HCT116 (cell line): ENCODE measurements at regions not wholly inside any gene's neighbourhood (a gene's known extent, or its start where the extent isn't known, plus 50 kb on each side); places are given as distances from the start of the nearest gene placed in this dataset.

Source experiments
- ATAC-seq: fragments of 200-7000 bp; cut with Tn5 transposase; 2 replicates; pipeline ENCODE4 v1.9.1; 2020; ENCODE audit warnings: mild to moderate bottlenecking, moderate library complexity
- BruUV-seq: library from RNA; stranded (reverse); fragments of 400-500 nt; replicated peaks from 2 replicates; lab custom pipeline; 2021; lab: Mats Ljungman, UMichigan
- CTCF ChIA-PET: fragments of 300-600 bp; sonication (Branson Sonifier 250); formaldehyde crosslinking; loops from one replicate; lab custom pipeline; 2021; ENCODE audit warnings: antibody characterized with exemption; lab: Charles Lee
- POLR2A ChIA-PET: fragments of 300-600, 350-600 bp; sonication (Branson Sonifier 250); formaldehyde crosslinking; loops from one replicate; lab custom pipeline; 2021; ENCODE audit warnings: antibody characterized with exemption; lab: Charles Lee
- RAD21 ChIA-PET, 2 experiments: fragments of 300-600 bp; sonication (Branson Sonifier 250); formaldehyde crosslinking; loops; one replicate each; lab custom pipeline; 2023; ENCODE audit warnings: low total read pairs in 2 of 2; ENCODE audit not compliant: uncharacterized antibody in 2 of 2, unreplicated experiment in 2 of 2, low non-redundant PET in 1 of 2; lab: Charles Lee
- DNase-seq: peaks from one replicate; pipeline ENCODE4 v3.0.0-alpha.2; 2010; ENCODE audit warnings: low read depth, low spot score
- H2AFZ ChIP-seq: fragments of 200-600 bp; shearing (Covaris generic), sonication (generic); 2 replicates; pipeline ENCODE4 v1.6.1; 2017; ENCODE audit warnings: low read depth, mixed run types, mixed read lengths, antibody characterized with exemption, low read length; ENCODE audit not compliant: poor library complexity, severe bottlenecking
- H3K27ac ChIP-seq: 2 replicates; pipeline ENCODE4 v1.5.1; 2012; ENCODE audit warnings: low read depth, low read length
- H3K27me3 ChIP-seq: fragments of 200-600 bp; sonication (generic); 2 replicates; pipeline ENCODE4 v1.6.1; 2016; ENCODE audit warnings: mixed run types, low read length, mixed read lengths; ENCODE audit not compliant: insufficient read depth
- H3K36me3 ChIP-seq, 2 experiments: fragments of 200-500 bp in 1 of 2; fragments of 200-600 bp in 1 of 2; sonication (Bioruptor generic) in 1 of 2; sonication (generic) in 1 of 2; 2 replicates each; pipeline versions ENCODE4 v1.5.1 to v1.6.1; 2014 to 2016; ENCODE audit warnings: low read length in 2 of 2, inconsistent platforms in 1 of 2, mixed read lengths in 1 of 2, mixed run types in 1 of 2; ENCODE audit not compliant: insufficient read depth in 2 of 2, control insufficient read depth in 1 of 2
- H3K4me1 ChIP-seq, 2 experiments: fragments of 200-600 bp in 1 of 2; sonication (generic) in 1 of 2; 2 replicates each; pipeline versions ENCODE4 v1.5.1 to v1.6.1; 2012 to 2017; ENCODE audit warnings: low read length in 2 of 2, inconsistent platforms in 1 of 2, mild to moderate bottlenecking in 1 of 2, mixed read lengths in 1 of 2, mixed run types in 1 of 2, moderate library complexity in 1 of 2; ENCODE audit not compliant: insufficient read depth in 2 of 2, control insufficient read depth in 1 of 2
- H3K4me2 ChIP-seq: fragments of 200-600 bp; sonication (generic); 2 replicates; pipeline ENCODE4 v1.6.1; 2017; ENCODE audit warnings: mixed run types, low read length, mixed read lengths
- H3K4me3 ChIP-seq, 2 experiments: fragments of 200-600 bp in 1 of 2; sonication (generic) in 1 of 2; replicated peaks in 1 of 2; 2 replicates each; pipeline ENCODE4 v1.5.1; 2011 to 2016; ENCODE audit warnings: low read length in 2 of 2, control low read depth in 1 of 2, low read depth in 1 of 2, mild to moderate bottlenecking in 1 of 2, mixed read lengths in 1 of 2, mixed run types in 1 of 2
- H3K79me2 ChIP-seq: fragments of 200-600 bp; sonication (generic); 2 replicates; pipeline ENCODE4 v1.6.1; 2017; ENCODE audit warnings: mild to moderate bottlenecking, mixed run types, low read length, moderate library complexity, mixed read lengths; ENCODE audit not compliant: insufficient read depth
- H3K9ac ChIP-seq: fragments of 200-600 bp; sonication (generic); 2 replicates; pipeline ENCODE4 v1.6.1; 2016; ENCODE audit warnings: low read length, mixed read lengths
- H3K9me2 ChIP-seq: fragments of 200-600 bp; sonication (generic), shearing (Covaris generic); 2 replicates; pipeline ENCODE4 v1.6.1; 2017; ENCODE audit warnings: mixed run types, mild to moderate bottlenecking, moderate library complexity; ENCODE audit not compliant: insufficient read depth
- H3K9me3 ChIP-seq, 2 experiments: fragments of 200-500 bp in 1 of 2; fragments of 200-600 bp in 1 of 2; sonication (Bioruptor generic) in 1 of 2; sonication (generic) in 1 of 2; 2 replicates each; pipeline ENCODE4 v1.6.1; 2014 to 2017; ENCODE audit warnings: low read length in 2 of 2, mixed read lengths in 2 of 2, inconsistent platforms in 1 of 2, low read depth in 1 of 2, mild to moderate bottlenecking in 1 of 2, mixed run types in 1 of 2, moderate library complexity in 1 of 2; ENCODE audit not compliant: control insufficient read depth in 1 of 2, insufficient read depth in 1 of 2
- H4K20me1 ChIP-seq: fragments of 200-600 bp; sonication (generic), shearing (Covaris generic); 2 replicates; pipeline ENCODE4 v1.6.1; 2017; ENCODE audit warnings: mixed run types, mild to moderate bottlenecking, moderate library complexity; ENCODE audit not compliant: insufficient read depth
- CEBPB ChIP-seq: IDR thresholded peaks from 2 replicates; pipeline ENCODE4 v1.6.1; 2012; ENCODE audit warnings: low read depth
- EGR1 ChIP-seq: IDR thresholded peaks from 2 replicates; pipeline ENCODE4 v1.6.1; 2012; ENCODE audit warnings: low read depth
- ELF1 ChIP-seq: IDR thresholded peaks from 2 replicates; pipeline ENCODE4 v1.6.1; 2012; ENCODE audit warnings: low read depth, borderline replicate concordance
- EZH2 ChIP-seq: fragments of 200-600 bp; sonication (generic); IDR thresholded peaks from 2 replicates; pipeline ENCODE4 v1.6.1; 2017; ENCODE audit warnings: antibody characterized with exemption, mixed run types
- EZH2phosphoT487 ChIP-seq: fragments of 200-600 bp; IDR thresholded peaks from 2 replicates; pipeline ENCODE4 v1.6.1; 2018; ENCODE audit warnings: antibody characterized with exemption, borderline replicate concordance
- FOSL1 ChIP-seq: IDR thresholded peaks from 2 replicates; pipeline ENCODE4 v1.6.1; 2012; ENCODE audit warnings: low read depth
- JUND ChIP-seq: IDR thresholded peaks from 2 replicates; pipeline ENCODE4 v1.6.1; 2012
- MAX ChIP-seq: IDR thresholded peaks from 2 replicates; pipeline ENCODE4 v1.6.1; 2012
- POLR2A ChIP-seq: IDR thresholded peaks from 2 replicates; pipeline ENCODE4 v1.7.0; 2011; ENCODE audit warnings: borderline replicate concordance; ENCODE audit not compliant: insufficient read depth, insufficient read length; ENCODE audit errors: extremely low read depth
- POLR2AphosphoS5 ChIP-seq: IDR thresholded peaks from 2 replicates; pipeline ENCODE4 v1.6.1; 2011; ENCODE audit warnings: mild to moderate bottlenecking, low read depth, low read length, moderate library complexity
- REST ChIP-seq: IDR thresholded peaks from 2 replicates; pipeline ENCODE4 v1.6.1; 2012; ENCODE audit warnings: low read depth
- SIN3A ChIP-seq: IDR thresholded peaks from 2 replicates; pipeline ENCODE4 v1.6.1; 2012; ENCODE audit warnings: low read depth
- SRF ChIP-seq: IDR thresholded peaks from 2 replicates; pipeline ENCODE4 v1.6.1; 2012; ENCODE audit warnings: low read depth
- YY1 ChIP-seq: IDR thresholded peaks from 2 replicates; pipeline ENCODE4 v1.6.1; 2011; ENCODE audit warnings: low read length, low read depth, moderate library complexity, mild to moderate bottlenecking; ENCODE audit not compliant: insufficient replicate concordance; ENCODE audit errors: extremely low read depth
- ZFX ChIP-seq: fragments of 450-650 bp; IDR thresholded peaks from 2 replicates; pipeline ENCODE4 v1.6.1; 2017
- ZNF274 ChIP-seq: fragments of 200-500 bp; sonication (Bioruptor generic); IDR thresholded peaks from 2 replicates; pipeline ENCODE4 v1.6.1; 2014; ENCODE audit warnings: mild to moderate bottlenecking, low read depth, low read length, inconsistent platforms
- intact Hi-C: fragments of 100-400 bp; cut with micrococcal nuclease; formaldehyde crosslinking; loops from 2 replicates; pipeline ENCODE4 v1.10.0; 2022

DNA sequence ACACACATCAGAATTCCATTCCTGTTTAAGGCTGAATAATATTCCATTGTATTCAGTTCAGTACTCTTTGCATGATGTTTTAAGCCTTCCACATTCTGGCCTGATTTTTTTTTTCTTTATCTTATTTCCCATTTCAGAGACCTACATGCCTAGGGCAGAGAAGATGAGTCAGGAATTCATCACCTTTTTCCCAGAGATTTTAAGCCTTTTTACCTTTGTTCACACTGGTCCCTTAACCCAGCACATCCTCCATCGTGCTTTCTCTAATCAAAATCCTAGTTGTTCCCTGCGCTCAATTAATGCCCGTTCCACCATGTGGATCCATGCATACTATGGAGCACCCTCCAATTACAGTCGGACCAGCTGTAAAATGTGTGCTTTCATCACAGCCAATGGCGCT is 245.1 kb downstream of the DHX15 start (continued):
- TF ChIP-seq REST, result no peak
- TF ChIP-seq EGR1, result no peak
- no peak for TF ChIP-seq EZH2
- TF ChIP-seq POLR2A, result no peak
- TF ChIP-seq FOSL1, result no peak
- TF ChIP-seq SRF, result no peak
- no peak for TF ChIP-seq JUND
- TF ChIP-seq CEBPB, result no peak
- no peak for TF ChIP-seq SIN3A
- no peak for TF ChIP-seq ELF1
- TF ChIP-seq POLR2AphosphoS5, result no peak

DNA sequence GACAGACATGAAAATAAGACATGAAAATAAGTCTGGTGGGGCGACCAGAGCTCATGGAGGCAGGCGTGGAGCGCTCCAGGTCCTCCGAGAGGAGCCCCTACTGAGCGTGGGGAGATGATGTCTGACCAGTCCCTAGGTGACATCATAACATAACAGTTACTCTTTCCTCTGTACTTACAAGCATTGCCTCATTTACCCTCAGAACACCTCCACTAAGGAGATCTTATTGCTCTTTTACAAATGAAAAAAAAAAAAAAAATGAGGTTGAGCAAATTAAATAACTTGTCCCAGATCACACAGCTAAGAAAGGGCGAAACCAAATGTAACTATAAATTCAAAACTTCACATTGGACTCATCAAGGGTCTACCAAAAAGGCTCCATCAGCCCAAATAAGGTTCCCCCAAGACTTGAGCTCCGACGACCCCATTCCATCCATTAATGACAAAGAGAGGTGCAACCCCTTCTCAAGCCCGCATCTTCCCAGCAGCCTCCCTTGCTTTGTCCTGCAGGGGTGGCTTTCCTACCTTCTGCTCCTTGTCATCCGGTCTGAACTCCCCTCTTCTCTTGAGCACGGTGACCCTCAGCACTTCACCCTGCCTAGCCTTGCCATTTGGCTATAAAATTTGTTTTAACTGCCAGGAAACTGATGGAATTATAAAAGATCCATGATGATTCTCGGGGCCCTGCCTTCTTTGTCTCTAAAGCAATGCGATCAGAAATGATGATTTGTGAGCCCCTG is 246.7 kb downstream of the DHX15 start:
- no peaks in the 10 kb centered on the region for H3K9me3 ChIP-seq
- CTCF ChIA-PET, result no interaction called here
- no peak overlapping the region for H3K9ac ChIP-seq
- no peaks in the 10 kb centered on the region for H3K4me1 ChIP-seq
- H3K4me2 ChIP-seq, result no peak overlapping the region
- intact Hi-C loops, result no loop called here
- no peak overlapping the region for H3K27ac ChIP-seq
- H3K4me3 ChIP-seq, result no peak overlapping the region
- no peak overlapping the region for H2AFZ ChIP-seq
- RAD21 ChIA-PET, result no interaction called here
- TF ChIP-seq POLR2A (no peak), EZH2phosphoT487 (no peak), YY1 (no peak), JUND (no peak), SRF (no peak), MAX (no peak), ZFX (no peak), CEBPB (no peak), SIN3A (no peak), ZNF274 (no peak)
- no peaks in the 10 kb centered on the region for H3K79me2 ChIP-seq
- H3K27me3 ChIP-seq, result no peaks in the 10 kb centered on the region
- H3K9me2 ChIP-seq, result no peaks in the 10 kb centered on the region
- H4K20me1 ChIP-seq, result no peaks in the 10 kb centered on the region
- ATAC-seq, result no peak
- no peak for DNase-seq
- H3K36me3 ChIP-seq, result no peaks in the 10 kb centered on the region
- POLR2A ChIA-PET, result no interaction called here
- no TSS peak for BruUV-seq
